ENCODE measurements at regions not wholly inside any gene's neighbourhood (a gene's known extent, or its start where the extent isn't known, plus 50 kb on each side); places are given as distances from the start of the nearest gene placed in this dataset.
A peak's percentile ranks its signal among the peaks of the same experiment; 100 is the strongest.

GRCh38 chr13:80030491-80030890 lies 310.4 kb downstream of the SPRY2 start:
- no peak overlapping the region for H3K14ac ChIP-seq (replicated peaks; ENCODE audit: low read depth, low read length)
- H2BK5ac ChIP-seq (ENCODE audit: low read depth, low read length, poor library complexity, severe bottlenecking): no peak overlapping the region
- in situ Hi-C loops (cut with MboI; ENCODE audit: low sequenced_read_pairs): loop anchor here (25.0 kb wide), 1 partner anchor 243 kb away; no protein-coding TSS in a partner anchor
- dilution Hi-C loops (cut with HindIII; ENCODE audit: low sequenced_read_pairs, unreplicated experiment): no loop called here
- H4K91ac ChIP-seq (ENCODE audit: insufficient read depth, low read depth, low read length): no peak overlapping the region
- no peak overlapping the region for H3K9ac ChIP-seq (ENCODE audit: low read depth, low read length)
- H3K9me3 ChIP-seq (ENCODE audit: control insufficient read depth, insufficient read depth, low read length): no peaks in the 10 kb centered on the region
- H3K18ac ChIP-seq (ENCODE audit: low read depth, low read length): no peak overlapping the region; the same call in 1 of the 2 replicates
- no peaks in the 10 kb centered on the region for H3K79me1 ChIP-seq (ENCODE audit: low read depth in 1 of 2, low read length in 2 of 2)
- H2AK9ac ChIP-seq (replicated peaks; ENCODE audit: low read depth, low read length, poor library complexity): no peak overlapping the region
- H2AK5ac ChIP-seq (ENCODE audit: low read depth, low read length): no peak overlapping the region
- intact Hi-C loops (cut with micrococcal nuclease): no loop called here
- H3K4me2 ChIP-seq (ENCODE audit: low read depth, low read length): no peak overlapping the region
- H4K20me1 ChIP-seq (ENCODE audit: insufficient read depth, low read length): no peaks in the 10 kb centered on the region
- H2BK15ac ChIP-seq (ENCODE audit: low read depth, low read length): 0 out of 3 replicates have a peak overlapping the region, but pooled peaks have one; percentile 6
- WGBS, 2 experiments (ENCODE audit: extremely low coverage in 2 of 2, insufficient read length in 1 of 2): no CpG with 5 or more reads among the region's 3 CpGs
- DNase-seq: no peak
- TF ChIP-seq MAZ (IDR thresholded peaks at IDR 0.05; ENCODE audit: borderline replicate concordance, low read depth, low read length) (no peak), CHD1 (IDR thresholded peaks at IDR 0.05; ENCODE audit: low read depth, low read length) (no peak), RAD21 (IDR thresholded peaks at IDR 0.05; ENCODE audit: low read length) (peak; percentile 29; the same call in 1 of the 2 replicates)
- H3K27me3 ChIP-seq (ENCODE audit: control insufficient read depth, insufficient read depth, low read length): no peaks in the 10 kb centered on the region
- no peak overlapping the region for H4K5ac ChIP-seq (ENCODE audit: low read depth, low read length)
- H3K56ac ChIP-seq (ENCODE audit: extremely low read depth, insufficient read depth, low read length): no peak overlapping the region
- 0 out of 4 replicates have a peak overlapping the region, but pooled peaks of 1 of the 2 experiments have one; percentile 30 for H4K8ac ChIP-seq (ENCODE audit: low read depth in 2 of 2, low read length in 2 of 2)
- no peak overlapping the region for H2AFZ ChIP-seq (replicated peaks; ENCODE audit: low read length, poor library complexity)
- CTCF ChIA-PET: interaction anchor here (0.6 kb wide), 1 partner anchor 94 kb away, joined by 3 read pairs; no protein-coding TSS in a partner anchor
- H3K23ac ChIP-seq (ENCODE audit: low read depth, low read length): no peak overlapping the region
- no peaks in the 10 kb centered on the region for H3K9me1 ChIP-seq (ENCODE audit: insufficient read depth, low read length)
- no peaks in the 10 kb centered on the region for H3K36me3 ChIP-seq (ENCODE audit: control insufficient read depth, insufficient read depth, low read length)
- ATAC-seq (ENCODE audit: low read depth): peak; percentile 44; the same call in 1 of the 2 replicates
- H3K4me3 ChIP-seq (ENCODE audit: insufficient read depth, low read depth, low read length): no peak overlapping the region
- no peak overlapping the region for H2BK20ac ChIP-seq (ENCODE audit: low read depth, low read length)
- no peaks in the 10 kb centered on the region for H3K4me1 ChIP-seq (ENCODE audit: control insufficient read depth, insufficient read depth, low read length)
- no TSS peak for BruUV-seq (replicated peaks)
- no peak overlapping the region for H3K4ac ChIP-seq (ENCODE audit: low read depth, low read length)
- POLR2A ChIA-PET (ENCODE audit: unreplicated experiment): no interaction called here
- no peak overlapping the region for H2BK120ac ChIP-seq (ENCODE audit: low read depth, low read length)
- H3K27ac ChIP-seq (ENCODE audit: insufficient read depth, low read length): no peak overlapping the region

Data from IMR-90 (cell line).